NCI-H82 (cell line): ENCODE measurements at regions not wholly inside any gene's neighbourhood (a gene's known extent, or its start where the extent isn't known, plus 50 kb on each side); places are given as distances from the start of the nearest gene placed in this dataset.

ENCODE experiments used
- DNase-seq: peaks from one replicate; lab custom pipeline; 2025; lab: John Stamatoyannopoulos, UW

GRCh38 chr16:86018487-86018886 lies 119.5 kb downstream of the IRF8 start:
- no peak for DNase-seq

DNA sequence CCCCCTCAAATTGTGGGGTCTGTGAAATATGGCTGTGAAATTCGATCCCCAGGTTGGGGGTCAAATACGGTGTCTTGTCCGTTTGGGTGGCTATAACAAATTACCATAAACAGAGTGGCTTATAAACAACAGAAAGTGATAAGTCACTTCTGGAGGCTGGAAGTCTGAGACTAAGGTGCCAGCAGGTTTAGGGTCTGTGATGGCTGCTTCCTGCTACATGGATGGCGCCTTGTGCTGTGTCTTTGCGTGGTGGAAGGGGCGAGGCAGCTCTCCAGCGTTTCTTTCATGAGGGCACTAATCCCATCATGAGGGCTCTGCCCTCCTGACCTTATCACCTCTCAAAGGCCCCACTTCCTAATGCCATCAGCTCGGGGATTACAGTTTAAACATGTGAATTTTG lies 120.0 kb downstream of the IRF8 start:
- no peak for DNase-seq

DNA sequence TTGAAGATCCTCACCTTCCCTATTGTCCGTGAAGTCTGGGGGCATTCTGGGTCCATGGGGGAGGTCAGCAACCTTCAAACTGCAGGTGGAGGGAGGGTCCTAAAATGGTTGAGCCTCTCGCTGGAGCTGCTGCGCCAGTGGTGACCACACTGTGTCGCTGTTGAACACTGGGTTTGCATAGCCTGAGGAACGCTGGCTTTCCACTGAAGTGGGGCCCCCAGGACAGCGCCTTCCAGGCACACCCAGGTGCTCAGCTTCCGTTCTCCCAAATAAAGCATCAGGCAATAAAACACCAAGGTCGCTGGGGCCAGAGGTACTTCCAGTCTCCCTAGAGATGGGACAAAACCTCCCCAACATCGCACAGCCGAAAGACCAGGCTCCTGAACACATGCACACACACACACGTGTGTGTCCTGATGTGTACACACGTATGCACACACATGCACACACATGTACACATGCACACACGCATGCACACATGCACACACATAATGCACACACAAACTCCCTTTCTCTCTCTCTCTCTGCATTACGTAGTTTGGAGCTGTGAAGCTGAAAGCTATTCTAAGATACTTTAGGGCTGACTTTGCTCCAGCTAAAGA lies 120.6 kb downstream of the IRF8 start:
- no peak for DNase-seq

- DNase-seq, result no peak
Measured at GRCh38 chr16:86020971-86021370, 122.0 kb downstream of the IRF8 start.

- no peak for DNase-seq
Measured at GRCh38 chr16:86022381-86022960, 123.5 kb downstream of the IRF8 start.

DNA sequence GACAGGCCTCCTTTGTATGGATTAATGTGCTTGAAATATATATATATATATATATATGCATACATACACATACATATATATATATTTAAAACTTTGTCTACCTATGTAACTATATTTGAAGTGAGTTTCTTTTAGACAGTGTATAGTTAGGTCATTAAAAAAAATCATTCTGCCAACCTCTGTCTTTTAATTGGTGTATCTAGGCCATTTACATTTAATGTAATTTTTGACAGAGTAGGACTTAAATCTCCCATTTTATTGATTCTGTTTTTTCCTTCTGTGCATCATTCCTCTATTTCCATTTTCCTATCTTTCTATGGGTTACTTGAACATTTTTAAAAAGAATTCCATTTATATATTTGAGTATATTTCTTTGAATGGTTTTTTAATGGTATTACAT lies 125.2 kb downstream of the IRF8 start:
- no peak for DNase-seq

DNA sequence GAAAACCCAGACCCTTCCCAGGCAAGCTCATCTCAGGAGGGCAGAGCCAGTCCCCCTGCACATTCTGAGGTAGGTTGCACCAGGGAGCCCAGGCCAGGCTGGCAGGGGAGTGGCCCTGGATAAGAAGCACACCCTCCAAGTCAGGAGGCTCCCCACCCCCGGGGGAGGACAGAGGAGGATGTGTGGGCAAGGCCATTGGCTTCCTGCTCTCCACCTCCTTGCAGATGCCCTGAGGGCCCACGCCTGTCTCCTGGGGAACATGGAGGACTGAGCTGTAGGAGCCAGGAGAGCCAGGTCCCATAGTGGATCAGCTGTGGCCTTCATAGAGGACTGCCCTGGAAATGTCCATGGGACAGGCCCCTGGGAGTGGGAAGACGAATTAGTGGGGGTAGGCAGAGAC lies 126.7 kb downstream of the IRF8 start:
- no peak for DNase-seq

DNA sequence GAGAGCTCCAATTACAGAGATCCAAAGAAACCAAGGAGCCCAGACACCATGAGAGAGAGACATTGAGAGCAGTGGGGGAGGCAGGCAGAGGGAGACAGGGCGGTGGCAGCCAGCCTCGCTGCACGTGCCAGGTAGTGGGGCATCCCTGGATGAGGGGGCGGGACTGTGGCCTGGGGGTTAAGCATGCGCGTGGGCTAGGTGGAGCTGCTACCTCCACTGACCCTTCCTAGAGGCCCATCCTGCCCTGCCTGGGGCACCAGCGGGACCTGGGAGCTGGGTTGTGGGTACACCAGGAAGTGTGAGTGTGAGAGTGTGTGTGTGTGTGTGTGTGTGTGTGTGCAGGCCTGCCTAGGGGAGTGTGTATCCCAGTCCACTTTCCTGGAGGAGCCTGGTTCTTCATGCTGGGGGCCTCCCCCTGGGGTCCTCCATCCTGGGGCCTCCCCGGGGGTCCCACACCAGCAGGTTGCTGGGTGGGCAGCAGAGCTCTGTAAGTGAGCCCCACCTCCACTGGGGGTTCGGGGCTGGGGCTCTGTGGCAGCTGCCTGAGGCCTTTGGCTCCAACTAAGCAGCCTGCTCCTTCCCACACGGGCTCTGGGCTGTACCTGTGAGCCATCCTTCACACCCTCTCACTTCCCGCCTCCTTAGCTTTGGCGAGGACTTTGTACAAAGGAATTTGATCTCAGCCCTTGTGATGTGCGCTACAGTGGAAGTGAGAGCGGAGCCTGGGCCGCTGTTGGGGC lies 127.4 kb downstream of the IRF8 start:
- DNase-seq, result no peak

- DNase-seq, result no peak
Measured at GRCh38 chr16:86026916-86027315, 128.0 kb downstream of the IRF8 start.

DNA sequence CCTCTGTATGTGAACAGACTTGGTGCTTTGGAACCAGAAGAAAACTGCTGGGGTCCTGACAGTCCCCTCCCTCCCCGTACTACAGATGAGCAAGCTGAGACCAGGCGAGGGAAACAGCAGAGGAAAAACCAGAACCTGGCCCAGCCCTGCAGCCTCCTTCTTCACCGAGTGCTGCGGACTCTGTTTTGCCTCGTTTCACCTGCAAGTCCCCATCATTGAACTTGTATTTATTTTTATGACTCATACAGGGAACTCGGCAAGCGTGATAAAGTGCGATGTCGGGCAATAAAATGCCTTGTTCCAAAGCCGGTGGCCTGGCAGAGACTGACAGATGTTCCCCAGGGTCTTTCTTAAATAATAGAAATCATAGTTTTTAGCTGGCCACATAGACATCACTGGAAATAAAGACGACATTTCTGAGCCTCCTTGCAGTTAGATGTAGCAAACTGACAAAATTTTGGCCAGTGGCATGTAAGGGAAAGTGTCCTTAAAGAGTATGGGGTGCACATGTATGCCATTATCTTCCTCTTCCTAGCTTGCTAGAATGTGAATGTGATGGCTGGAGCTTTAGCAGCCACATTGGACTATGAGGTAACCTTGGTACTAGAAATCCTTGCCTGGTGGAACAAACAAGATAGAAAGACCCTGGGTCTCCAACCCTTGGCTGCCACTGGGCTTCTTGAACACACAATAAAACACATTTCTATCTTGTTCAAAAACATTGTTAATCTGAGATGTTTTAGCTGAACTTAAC lies 128.6 kb downstream of the IRF8 start:
- DNase-seq, result no peak

DNA sequence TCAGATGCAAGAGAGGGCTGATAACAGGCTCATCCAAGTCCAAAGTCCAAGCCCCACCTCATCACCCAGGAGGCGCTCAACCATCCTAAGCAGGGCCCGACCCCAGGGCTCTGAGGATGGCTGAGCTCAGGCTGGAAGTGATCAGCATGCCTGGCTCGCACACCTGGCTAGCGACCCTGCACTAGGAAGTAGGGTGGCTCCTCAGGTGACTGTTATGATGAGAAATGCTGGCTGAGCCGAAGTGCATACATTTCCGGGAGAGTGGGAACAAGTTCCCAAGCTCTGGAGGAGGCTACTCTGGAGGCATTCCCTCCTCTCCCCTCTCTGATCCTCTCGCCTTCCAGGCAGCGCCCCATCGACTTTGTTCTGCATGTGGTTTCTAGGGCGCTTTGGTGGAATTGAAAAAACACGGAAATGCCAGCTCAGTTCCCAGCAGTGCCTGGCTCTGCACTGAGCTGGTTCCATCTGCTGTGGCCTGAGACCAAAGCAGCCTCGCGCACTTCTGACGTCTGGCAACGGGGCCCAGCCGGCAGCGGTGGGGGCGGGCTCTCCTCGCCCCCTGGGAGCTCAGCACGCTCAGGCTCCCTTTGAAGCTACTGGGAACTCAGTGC lies 130.3 kb downstream of the IRF8 start:
- DNase-seq, result no peak

GRCh38 chr16:86030116-86030515 lies 131.2 kb downstream of the IRF8 start:
- no peak for DNase-seq

DNA sequence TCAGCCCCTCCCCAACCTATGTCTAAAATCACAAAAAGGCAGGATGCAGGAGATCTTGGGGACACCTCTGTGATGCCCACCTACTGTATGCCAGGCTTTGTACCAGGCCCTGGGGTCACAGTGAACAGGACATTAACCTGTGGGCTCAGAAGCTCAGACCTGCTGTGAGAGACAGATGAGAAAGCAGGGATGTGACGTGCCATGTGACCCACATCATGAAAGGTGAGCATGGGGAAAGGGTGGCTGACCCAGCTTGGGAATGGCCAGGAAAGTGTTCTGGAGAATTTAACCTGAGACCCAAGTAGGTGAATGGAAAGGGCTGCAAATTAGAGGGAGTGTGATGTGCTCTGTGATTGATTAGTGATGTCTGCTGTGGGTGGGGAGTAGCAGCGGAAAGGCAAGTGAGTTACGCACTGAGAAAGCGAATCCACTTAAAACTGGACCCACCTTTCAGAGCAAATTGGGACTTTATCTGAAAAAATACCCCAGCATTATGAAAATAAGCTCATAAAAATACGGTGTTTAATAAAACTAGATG lies 132.2 kb downstream of the IRF8 start:
- no peak for DNase-seq

DNA sequence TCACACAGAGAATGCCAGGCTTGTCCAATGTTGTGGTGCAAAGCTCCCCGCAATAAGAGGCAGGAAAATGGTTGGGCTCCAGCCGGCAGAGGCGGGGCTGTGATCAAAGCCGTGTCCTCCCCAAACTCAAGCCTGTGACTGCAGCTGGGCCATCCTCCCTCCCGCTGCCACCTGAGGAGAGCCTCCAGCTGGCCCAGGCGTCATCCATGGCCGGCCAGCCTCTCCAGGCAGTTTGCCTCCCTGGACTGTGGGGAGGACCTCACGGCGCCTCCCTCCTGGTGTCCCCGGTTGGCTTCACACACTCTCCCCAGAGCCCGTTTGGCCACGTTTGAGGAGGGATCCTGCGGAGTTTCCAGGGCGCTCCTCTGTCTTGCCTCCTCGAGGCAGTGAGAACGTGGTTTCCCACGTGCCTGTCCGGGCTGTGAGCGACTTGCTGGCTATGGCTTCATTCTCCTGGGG lies 134.1 kb downstream of the IRF8 start:
- no peak for DNase-seq

- no peak for DNase-seq
Measured at GRCh38 chr16:86033971-86034370, 135.0 kb downstream of the IRF8 start.

- DNase-seq, result no peak
Measured at GRCh38 chr16:86034421-86034919, 135.5 kb downstream of the IRF8 start.

- no peak for DNase-seq
Measured at GRCh38 chr16:86035906-86036305, 136.9 kb downstream of the IRF8 start.

DNA sequence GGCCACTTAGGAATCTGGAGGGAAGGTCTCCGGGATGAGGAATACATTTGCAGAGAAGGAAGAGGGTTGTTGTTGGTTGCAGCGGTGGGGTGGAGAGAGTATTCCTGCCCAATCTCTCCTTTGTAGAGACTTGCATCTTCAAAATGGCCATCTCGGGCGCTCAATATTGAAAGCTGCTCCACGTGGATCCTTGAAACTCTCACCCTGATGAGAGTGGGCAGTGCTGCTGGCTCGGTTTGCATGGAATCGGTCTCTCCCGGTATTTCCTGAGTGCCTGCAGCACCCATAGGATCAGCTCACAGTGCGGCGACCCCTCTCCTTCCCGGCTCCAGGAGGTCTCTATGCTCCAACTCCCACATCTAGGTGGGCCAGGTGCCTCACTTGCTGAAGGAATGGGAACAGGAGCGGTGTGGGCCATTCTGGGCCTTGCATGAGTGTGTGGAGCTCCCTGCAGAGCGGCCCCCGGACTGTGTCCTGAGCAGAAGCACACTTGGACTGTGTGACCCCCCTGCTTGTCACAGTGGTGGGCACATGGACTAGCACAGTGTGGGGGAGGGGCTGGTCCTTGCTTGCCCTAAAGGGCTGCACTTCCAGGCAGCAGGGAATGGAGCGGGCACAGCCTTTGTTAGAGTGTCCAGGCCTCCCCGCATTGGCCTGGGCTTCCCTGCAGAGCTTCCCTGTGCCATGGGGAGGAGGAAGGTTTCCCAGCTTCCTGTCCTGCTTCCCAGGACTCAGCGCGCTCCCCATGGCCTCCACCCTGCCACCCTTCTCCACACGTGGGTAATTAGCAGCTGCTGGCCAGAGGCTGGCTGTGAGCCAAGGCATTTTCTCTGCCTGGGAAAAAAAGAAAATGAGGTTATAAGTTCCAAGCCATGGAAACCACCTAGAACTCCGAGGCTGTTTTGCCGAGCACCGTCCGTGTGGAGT lies 139.3 kb downstream of the IRF8 start:
- no peak for DNase-seq

- no peak for DNase-seq
Measured at GRCh38 chr16:86038926-86039310, 140.0 kb downstream of the IRF8 start.

GRCh38 chr16:86039606-86040005 lies 140.6 kb downstream of the IRF8 start:
- no peak for DNase-seq

DNA sequence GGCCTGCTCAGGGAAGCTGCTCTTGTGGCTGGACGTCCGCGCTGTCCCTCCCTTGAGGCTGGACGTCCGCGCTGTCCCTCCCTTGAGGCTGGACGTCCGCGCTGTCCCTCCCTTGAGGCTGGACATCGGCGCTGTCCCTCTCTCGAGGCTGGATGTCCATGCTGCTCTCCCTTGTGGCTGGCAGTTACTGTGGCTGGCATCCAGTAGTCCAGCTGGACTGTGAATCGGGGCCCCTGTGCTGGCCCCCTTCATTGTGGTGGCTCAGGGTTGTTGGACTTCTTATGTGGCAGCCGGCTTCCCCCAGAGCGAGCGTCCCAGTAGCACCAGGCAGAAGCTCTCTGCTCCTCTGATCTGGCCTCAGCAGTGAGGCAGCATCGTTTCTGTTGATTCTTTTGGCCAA lies 141.5 kb downstream of the IRF8 start:
- no peak for DNase-seq
